Chondrocyte (in vitro differentiated cells): ENCODE measurements at regions not wholly inside any gene's neighbourhood (a gene's known extent, or its start where the extent isn't known, plus 50 kb on each side); places are given as distances from the start of the nearest gene placed in this dataset.

Experiments used
- DNase-seq: peaks from one replicate; pipeline ENCODE4 v3.0.0; 2021; ENCODE audit warnings: mixed read lengths, low spot score
- H3K27ac Mint-ChIP-seq: one replicate; pipeline ENCODE4 v1.8.0; 2021; ENCODE audit warnings: mild to moderate bottlenecking, moderate library complexity, mixed read lengths; ENCODE audit not compliant: unreplicated experiment
- H3K27me3 Mint-ChIP-seq: 2 replicates; pipeline ENCODE4 v1.8.0; 2021; ENCODE audit warnings: low read depth, mixed read lengths
- H3K36me3 Mint-ChIP-seq: 2 replicates; pipeline ENCODE4 v1.8.0; 2021; ENCODE audit warnings: low read depth, mixed read lengths
- H3K4me1 Mint-ChIP-seq: 2 replicates; pipeline ENCODE4 v1.8.0; 2021; ENCODE audit warnings: low read depth, mild to moderate bottlenecking, mixed read lengths
- H3K4me3 Mint-ChIP-seq: one replicate; pipeline ENCODE4 v1.8.0; 2021; ENCODE audit warnings: mild to moderate bottlenecking, moderate library complexity, mixed read lengths; ENCODE audit not compliant: unreplicated experiment
- H3K9me3 Mint-ChIP-seq: 2 replicates; pipeline ENCODE4 v1.8.0; 2021; ENCODE audit warnings: low read depth, mixed read lengths
- TF ChIP-seq, protein P1 (sequence below): fragments of 200-600 bp; sonication (generic); IDR thresholded peaks from 2 replicates; pipeline ENCODE4 v1.5.0; 2021; ENCODE audit warnings: antibody characterized with exemption, mild to moderate bottlenecking, moderate library complexity

DNA sequence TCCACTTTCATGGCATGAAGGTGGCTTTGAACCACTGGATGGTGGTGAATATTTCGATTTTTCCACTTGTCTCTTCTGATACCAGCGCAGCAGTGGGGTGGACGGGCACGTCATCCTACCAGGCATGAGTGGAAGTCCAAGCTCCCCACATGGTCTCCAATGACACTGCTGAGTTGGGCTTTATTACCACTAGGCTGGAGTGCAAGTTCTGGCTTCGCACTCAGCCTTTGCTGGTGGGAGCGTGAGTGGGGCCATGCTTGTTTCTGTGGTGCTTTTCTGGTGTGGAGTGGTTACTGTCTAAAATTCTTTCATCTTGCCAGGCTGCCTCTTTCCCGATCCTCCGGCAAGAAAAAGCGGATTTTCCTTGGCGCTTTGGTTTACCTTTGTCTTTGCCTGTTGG lies 70.1 kb upstream of the SDK1 start:
- DNase-seq: no peak
- TF ChIP-seq, protein P1, sequence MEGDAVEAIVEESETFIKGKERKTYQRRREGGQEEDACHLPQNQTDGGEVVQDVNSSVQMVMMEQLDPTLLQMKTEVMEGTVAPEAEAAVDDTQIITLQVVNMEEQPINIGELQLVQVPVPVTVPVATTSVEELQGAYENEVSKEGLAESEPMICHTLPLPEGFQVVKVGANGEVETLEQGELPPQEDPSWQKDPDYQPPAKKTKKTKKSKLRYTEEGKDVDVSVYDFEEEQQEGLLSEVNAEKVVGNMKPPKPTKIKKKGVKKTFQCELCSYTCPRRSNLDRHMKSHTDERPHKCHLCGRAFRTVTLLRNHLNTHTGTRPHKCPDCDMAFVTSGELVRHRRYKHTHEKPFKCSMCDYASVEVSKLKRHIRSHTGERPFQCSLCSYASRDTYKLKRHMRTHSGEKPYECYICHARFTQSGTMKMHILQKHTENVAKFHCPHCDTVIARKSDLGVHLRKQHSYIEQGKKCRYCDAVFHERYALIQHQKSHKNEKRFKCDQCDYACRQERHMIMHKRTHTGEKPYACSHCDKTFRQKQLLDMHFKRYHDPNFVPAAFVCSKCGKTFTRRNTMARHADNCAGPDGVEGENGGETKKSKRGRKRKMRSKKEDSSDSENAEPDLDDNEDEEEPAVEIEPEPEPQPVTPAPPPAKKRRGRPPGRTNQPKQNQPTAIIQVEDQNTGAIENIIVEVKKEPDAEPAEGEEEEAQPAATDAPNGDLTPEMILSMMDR: no peak
- Mint-ChIP-seq H3K36me3 (peaks cover 12% of the 10 kb centered on the region), H3K9me3 (peaks cover 20% of the 10 kb centered on the region), H3K4me3 (no peak overlapping the region), H3K4me1 (peaks cover 32% of the 10 kb centered on the region), H3K27me3 (no peaks in the 10 kb centered on the region), H3K27ac (peak overlapping the region; percentile 12)

DNA sequence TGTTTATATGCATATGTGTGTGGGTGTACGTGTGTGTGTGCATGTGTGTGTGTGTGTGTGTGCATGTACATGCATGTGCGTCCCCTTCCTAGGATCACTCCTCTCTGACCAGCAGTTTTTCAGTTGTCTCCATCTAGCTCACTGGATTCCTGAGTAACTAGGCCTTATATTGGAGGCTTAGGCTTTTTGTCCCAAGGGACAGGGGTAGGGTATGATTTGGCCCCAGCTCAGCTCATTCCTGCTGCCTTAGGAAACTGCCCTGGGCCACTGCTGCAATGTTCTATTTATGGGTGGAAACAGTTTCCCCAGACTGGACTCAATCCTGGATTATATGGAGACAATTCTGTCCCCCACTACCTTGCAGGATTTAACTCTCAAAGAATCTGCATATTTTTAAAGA lies 68.8 kb upstream of the SDK1 start:
- TF ChIP-seq, protein P1: no peak
- no peak overlapping the region for H3K4me3 Mint-ChIP-seq
- H3K9me3 Mint-ChIP-seq: peaks cover 10% of the 10 kb centered on the region
- H3K36me3 Mint-ChIP-seq: peaks cover 8% of the 10 kb centered on the region
- H3K4me1 Mint-ChIP-seq: peaks cover 32% of the 10 kb centered on the region
- H3K27me3 Mint-ChIP-seq: no peaks in the 10 kb centered on the region
- H3K27ac Mint-ChIP-seq: peak overlapping the region; percentile 87
- DNase-seq: no peak

DNA sequence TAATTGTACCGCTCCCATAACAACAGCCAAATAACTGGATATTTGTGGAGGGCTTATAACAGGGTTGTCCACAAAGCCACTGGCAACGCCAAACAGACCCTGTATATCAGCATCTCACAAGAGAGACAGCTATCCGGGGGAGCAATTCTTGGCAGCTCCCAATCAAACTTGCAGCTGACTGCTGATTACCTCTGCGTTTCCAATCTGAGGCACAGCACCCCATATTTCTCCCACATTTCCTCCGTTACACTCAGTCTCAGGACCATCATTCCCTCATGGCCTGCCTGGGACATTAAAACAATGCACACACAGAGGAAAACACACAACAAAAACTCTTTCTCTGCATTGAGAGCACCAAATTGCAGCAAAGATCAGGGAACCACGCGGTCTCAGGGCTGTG lies 67.8 kb upstream of the SDK1 start:
- no peak for DNase-seq
- Mint-ChIP-seq H3K36me3 (peaks cover 8% of the 10 kb centered on the region), H3K27ac (peak overlapping the region; percentile 61), H3K4me3 (no peak overlapping the region), H3K4me1 (peaks cover 29% of the 10 kb centered on the region), H3K27me3 (no peaks in the 10 kb centered on the region), H3K9me3 (peaks cover 10% of the 10 kb centered on the region)
- TF ChIP-seq, protein P1: no peak

DNA sequence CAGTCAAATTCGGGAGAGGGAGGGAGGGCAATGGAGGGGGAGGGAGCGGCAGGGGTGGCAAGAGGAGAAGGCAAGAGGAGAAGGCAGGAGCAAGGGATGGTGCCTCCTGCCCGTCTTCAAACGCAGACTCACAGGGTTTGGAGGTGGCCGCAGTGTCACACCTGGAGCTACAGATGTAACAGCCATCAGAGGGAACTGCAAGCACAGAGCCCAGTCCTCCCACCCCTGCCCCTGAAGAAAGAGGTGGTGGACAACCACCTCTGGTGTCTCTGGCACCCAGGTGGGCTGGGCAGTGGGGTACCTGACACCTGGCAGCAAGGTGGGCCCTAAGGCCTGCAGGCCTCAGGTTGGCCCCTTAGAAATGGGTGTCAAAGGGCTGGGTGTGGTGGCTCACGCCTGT lies 67.0 kb upstream of the SDK1 start:
- Mint-ChIP-seq H3K9me3 (peaks cover 10% of the 10 kb centered on the region), H3K4me3 (no peak overlapping the region), H3K4me1 (peaks cover 29% of the 10 kb centered on the region), H3K27me3 (no peaks in the 10 kb centered on the region), H3K36me3 (peaks cover 8% of the 10 kb centered on the region), H3K27ac (no peak overlapping the region)
- TF ChIP-seq, protein P1: no peak
- no peak for DNase-seq

DNA sequence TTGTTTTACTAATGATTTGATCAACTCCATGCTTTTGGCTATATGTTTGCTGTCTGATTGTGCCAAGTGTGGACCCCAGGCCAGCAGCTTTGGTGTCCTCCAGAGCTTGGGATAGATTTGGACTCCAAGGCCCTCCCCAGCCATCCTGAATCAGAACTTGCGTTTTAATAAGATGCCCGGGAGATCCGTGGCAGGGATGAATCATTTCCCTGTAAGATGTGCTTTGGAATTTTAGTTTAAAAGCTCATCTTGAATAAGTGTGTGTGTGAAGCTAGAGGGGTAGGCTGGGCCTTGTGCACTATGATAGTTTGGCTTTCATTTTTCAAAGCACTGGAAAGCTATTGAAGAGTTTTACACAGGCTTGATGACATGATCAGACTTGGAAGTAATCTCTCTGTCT lies 66.2 kb upstream of the SDK1 start:
- H3K4me3 Mint-ChIP-seq: no peak overlapping the region
- TF ChIP-seq, protein P1: no peak
- H3K27ac Mint-ChIP-seq: peak overlapping the region; percentile 17
- DNase-seq: no peak
- H3K4me1 Mint-ChIP-seq: peaks cover 27% of the 10 kb centered on the region
- H3K9me3 Mint-ChIP-seq: peaks cover 10% of the 10 kb centered on the region
- no peaks in the 10 kb centered on the region for H3K27me3 Mint-ChIP-seq
- peaks cover 8% of the 10 kb centered on the region for H3K36me3 Mint-ChIP-seq
